ENCODE measurements at regions not wholly inside any gene's neighbourhood (a gene's known extent, or its start where the extent isn't known, plus 50 kb on each side); places are given as distances from the start of the nearest gene placed in this dataset.

DNA sequence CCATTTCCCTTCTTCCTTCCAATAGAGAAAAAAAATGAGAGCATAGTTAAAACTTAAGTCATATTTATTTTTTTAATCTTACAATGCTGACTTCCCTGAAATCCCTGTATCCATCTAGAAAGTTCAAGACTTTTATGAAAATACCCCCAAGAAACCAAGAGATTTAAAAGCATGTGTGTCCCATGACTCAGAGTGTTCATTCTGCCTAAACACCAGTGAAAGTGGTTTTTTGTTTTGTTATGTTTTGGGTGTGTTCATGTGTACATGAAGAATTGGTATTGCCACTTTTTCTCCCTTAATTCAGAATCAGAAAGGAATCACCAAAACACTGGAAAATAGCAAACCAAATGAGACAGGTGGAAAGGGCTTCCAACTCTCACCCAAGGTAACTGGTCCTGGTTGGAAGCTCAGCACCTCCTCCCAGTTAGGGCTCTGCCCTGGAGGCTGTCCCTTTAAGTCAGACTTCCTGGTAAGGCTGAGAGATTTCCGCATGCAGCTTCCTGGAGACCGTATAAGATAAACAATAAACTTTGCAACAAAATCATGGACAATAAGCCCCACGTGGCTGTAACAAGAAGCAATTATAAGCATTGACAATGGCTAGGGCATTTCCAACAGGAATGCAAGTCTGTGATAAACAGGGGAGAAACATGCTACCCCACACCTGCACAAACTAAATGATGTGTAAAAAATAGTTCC is 121.9 kb upstream of the ARHGEF3 start:
- no peak for DNase-seq

DNA sequence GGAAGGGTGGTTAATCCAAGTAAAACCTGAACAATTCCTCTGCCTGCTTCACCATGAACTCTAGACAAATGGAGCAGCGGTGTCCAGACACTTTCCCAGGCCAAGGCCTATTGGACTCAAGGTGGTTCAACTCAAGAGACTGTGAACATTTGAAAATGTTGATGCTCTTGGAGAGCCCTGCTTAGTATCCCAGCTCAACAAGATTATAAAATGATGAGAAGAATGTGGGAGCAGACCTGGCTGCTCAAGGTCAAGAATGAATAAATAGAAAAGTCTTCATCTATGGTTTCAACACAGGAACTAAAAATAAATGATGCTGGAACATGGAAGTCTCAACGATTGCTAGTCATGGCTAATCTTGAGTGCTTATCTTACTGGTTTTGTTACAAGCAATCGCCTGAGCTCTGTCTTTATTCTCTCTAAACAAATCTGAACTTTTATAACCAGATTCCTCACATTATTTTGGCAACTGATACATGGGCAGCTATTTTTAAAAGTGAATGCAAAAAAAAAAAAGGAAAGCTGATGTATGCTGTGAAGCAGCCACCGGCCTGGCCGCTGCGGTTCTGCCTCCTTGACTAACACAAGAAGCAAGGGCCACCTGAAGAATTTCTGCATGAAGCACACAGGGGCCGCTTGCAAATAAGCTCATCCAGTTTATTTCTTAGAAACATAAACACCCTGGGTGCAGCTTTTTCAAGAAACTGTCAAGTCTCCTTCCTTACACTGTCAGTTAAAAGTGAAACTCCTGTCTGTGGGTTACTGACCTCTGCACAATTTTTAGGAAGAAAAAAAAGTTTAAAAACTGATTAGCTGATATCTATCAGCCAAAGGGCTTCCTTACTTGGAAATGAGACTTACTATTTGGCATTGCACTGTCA is 120.1 kb upstream of the ARHGEF3 start:
- peak; percentile 61 for DNase-seq

DNA sequence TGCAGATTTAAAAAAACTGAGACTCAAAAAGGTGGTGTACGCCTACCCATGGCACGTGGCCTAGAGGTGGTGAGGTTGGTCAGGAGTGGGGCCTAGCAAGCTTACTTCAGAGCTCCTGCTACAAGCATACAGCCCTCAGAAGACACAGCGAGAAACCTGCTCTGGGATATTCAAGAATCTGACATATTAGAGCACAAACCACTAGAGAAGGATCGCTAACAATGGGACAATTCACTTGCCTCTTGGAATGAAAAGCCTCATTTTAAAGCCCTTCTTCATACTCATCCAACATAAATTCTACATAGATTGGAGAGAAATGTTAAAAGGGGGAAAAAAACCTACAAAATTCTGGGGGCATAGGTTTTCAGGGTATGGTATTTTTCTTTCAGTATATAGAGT is 118.0 kb upstream of the ARHGEF3 start:
- no peak for DNase-seq

DNA sequence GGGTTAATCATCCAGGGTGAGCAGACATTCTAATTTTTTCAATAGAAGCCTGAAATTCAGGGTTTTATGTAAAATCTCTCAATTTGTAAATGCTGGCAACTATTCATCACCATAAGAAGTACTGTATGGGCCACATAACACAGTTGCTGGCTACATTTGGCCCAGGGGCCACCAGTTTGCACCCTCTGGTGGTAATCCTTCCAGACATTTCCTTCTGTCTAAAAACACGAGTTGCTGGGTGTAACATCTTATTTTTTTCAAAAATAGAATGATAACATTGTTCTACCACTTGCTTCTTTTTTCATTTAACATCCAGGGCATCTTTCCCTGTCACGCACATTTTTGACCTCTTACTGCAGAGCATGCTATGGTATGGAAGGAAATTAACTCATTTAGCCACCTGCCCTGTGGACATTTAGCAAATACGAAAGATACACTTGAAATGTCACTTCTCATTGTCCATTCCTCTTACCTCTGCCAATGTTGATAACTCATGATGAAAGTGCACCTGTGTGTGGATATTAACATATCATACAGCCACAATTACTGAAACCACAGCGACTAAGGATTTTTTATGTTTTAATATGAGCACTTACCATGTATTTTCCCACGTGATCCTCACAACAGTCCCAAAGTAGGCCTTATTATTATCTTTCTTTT is 117.5 kb upstream of the ARHGEF3 start:
- DNase-seq: no peak

DNA sequence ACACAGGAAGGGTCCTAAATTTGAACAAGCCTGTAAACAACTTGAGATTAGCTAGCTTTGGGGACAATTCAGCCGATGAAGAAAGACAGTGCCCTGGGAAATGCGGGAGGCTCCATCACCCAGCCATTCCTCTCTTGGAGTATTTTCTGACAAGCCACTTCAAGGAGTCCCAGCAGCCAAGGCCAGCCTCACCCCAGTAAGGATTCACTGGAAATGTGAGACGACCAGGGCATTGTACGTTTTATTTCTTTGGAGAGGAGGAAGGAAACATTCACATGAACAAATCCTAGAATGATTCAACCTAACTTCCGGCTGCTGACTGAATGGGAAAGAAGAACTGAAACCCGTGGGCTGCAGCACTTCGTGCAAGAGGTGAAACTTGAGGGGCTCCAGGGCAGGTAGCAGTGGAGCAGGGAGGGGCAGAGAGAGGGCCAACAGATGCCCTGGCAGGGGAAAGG is 116.4 kb upstream of the ARHGEF3 start:
- no peak for DNase-seq

DNA sequence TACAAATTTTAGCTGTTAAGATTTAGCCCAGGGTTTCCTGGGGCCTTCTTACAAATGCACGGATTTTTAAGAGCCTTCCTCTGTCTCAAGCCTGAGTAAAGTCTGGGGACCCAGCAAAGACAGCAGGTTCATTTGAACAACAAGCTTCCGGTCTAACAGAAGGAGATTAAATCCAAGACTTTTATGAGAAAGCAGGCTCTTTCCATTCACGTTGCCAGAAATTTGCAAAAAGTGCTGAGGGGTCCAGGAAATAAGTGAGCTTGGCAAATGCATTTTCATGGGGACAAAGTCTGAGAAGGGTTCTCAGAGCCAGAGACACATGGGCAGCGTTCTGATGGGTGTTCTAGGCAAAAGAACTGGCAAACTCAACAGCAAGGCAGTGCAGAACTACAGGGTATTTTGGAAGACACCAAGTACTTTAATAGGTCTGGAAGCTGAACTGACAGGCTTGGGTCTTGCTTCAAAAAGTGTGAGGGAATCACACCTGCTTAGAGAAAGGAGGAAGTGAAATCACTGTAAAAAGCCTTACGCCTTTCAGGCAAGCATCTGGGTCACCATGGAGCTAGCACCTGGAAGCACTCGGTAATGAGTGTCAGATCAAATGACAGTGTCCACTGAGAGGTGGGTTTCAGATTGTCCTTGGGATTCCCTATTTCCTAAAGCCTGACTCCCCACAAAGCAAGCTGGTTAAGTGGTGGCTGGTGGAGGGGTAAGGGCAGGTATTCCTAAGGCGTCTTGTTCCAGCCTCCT is 115.8 kb upstream of the ARHGEF3 start:
- no peak for DNase-seq

DNA sequence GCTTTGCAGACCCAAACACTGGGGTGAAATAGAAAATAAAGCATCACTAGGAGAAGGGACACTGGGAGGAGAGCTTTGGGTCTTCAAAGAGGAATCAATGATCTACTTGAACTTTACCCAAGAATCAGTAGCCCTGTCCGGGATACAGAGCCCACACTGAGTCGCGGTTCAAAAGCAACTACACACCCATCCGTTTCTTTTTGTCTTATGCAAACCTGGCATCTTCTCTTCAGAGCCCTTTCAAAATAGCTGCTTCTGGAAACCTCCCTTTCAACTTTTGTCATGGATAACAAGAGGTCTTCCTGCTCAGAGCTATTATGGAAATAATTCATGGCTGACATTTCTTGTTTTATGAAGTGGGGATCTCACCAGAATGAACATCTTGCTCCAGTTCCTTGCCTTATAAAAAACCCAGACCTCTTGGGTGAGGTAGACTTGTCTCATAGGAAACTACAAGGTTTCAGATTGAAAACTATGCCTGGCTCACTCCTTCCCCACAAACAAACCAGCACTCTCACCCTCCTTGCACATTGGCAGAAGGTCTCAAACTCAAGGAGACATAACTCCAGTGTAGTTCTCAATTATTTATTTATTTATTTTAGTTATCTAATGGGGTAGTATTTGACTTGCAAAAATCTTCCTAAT is 115.1 kb upstream of the ARHGEF3 start:
- no peak for DNase-seq

DNA sequence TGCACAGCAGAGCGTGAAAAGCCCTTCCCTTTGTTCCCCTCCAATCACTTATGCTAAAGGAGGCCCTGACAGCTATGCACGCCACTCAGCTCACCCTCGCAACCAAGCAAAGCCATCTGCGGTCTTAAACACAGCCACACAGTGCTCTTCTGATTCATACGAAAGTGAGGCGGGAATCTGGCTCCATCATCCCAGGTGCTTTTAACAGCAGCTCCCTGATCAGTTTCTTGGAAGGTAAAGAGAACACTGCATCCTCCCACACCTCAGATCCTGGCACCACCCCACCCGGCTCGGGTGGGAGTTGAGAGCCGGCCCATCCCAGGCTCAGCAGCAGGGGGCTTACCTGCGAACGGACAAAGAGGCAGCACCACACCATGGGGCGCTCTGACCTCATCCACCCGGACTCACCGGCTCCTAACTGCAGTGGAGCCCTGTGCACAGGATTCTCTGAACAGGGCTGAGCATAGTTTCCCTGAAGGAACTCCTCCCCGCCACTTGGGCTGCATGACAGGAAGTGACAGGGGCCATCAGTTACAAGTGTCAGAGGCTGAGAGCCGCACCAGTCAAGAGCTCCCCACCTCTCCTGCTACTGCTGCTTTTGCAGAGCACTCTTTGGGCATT is 114.3 kb upstream of the ARHGEF3 start:
- no peak for DNase-seq

DNA sequence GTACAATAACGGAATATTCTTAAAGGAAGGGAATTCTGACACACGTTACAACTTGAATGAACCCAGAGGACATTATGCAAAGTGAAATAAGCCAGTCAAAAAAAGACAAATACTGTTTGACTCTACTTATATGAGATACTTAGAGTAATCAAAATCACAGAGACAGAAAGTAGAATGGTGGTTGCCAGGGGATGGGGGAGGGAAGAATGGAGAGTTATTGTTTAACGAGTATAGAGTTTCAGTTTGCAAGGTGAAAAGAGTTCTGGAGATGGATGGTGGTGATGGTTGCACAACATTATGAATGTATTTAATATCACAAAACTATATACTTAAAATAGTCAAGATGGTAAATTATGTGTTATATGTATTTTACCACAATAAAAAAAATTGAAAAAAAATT is 112.9 kb upstream of the ARHGEF3 start:
- DNase-seq: no peak

DNA sequence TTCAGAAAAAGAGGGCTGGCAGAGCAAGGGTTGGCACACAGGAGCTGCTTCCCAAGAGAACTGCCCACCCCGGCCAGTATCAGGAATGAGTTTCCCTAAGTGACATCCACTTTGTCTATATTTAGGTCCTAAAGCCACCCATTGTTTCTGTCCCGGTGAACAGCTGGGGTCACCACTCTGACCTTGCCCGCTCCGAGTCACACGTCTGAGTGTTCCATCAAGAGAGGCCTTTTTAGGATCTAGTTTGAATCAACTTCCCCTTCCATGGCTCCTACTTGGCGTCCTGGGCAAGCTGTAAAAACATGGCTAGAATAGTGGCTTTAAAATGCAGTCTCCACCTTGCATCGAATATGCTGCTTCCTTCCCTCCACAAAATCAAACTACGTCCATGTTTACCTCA is 109.6 kb upstream of the ARHGEF3 start:
- no peak for DNase-seq

DNA sequence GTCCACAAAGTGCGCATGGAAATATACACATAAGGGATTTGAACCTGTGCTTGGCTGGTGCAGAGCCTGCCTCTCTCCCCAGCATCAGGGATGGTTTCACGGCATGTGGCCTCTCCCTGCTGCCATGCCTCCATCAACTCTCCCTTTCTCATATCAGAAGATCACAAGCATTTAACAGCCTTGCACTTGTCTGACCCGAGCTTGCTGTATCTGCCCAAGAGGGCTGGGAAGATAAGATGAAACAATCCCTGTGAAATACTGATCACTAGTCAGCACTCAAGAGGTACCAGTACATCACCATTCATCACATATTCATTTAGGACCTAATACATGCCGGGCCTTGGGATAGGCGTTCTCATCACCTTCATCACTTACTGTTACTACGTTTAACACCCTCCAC is 107.6 kb upstream of the ARHGEF3 start:
- no peak for DNase-seq

DNA sequence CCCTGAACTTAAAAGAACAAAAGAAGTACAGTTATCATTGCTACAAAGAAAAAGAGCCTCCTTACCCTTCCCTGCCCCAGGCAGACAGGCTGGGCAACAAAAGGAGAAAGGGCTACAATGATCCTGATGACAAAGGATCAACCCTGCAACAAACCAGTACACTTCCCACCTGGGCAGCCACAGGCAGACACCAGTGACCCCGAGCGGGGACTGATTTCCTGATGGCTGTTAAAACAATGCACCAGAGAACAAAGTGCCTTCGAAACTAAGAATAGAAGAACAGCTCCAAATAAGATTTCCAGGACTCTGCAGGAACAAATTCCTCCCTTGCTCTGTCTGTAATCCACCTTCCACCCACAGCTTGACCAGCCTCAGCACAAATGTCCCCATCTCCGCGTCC is 106.3 kb upstream of the ARHGEF3 start:
- no peak for DNase-seq

DNA sequence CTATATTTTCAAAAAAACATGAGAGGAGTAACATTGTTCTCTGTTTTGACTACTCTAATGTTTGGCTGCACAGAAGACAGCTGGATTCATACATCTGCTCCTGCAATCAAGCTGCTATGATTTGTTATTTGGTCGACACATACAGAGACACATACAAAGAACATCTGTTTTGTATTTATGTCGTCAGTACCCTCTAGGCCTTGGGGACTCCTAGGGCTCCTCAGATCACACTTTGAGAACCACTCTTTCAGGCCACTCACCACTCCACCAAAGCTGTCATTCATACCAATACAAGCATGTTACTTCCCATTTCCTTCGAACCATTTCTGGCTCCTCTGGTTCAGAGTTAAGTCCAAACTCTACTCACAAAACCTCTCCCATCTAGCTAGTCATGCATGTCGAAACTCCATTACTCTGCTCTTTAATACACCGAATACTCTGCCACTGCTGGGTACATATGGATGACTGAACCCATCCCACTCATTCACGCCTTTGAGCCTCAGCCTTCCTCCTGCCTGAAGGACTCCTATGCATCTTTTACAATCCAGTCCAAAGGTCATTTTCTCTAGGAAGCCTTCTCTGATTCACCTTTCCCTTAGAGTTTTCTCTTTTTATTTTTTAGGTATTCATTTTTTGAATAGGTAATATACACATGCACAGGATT is 102.9 kb upstream of the ARHGEF3 start:
- DNase-seq: no peak

DNA sequence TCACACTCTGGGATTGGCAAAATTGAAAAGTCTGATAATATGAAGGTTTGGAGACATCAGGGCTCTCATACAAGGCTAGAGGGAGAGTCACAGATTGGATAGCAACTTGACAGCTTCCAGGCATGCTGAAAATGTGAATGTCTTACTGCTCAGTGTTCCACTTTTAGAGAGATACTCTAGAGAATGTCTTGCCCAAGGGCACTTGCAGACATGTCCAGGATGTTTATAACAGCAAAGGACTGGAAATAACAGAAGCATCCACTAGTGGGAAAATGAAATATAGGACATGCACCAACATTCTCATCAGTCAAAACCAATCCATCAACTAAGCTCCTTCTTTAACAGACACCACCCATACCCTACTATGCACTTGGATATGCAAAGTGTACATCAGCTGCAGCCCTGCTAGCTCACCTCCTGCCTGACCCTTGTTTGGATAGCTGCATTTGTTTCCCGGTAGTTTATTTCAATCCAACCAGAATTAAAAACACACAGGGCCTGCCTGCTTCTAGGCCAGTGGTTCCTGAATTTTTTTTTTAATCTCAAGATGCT is 101.6 kb upstream of the ARHGEF3 start:
- DNase-seq: no peak

DNA sequence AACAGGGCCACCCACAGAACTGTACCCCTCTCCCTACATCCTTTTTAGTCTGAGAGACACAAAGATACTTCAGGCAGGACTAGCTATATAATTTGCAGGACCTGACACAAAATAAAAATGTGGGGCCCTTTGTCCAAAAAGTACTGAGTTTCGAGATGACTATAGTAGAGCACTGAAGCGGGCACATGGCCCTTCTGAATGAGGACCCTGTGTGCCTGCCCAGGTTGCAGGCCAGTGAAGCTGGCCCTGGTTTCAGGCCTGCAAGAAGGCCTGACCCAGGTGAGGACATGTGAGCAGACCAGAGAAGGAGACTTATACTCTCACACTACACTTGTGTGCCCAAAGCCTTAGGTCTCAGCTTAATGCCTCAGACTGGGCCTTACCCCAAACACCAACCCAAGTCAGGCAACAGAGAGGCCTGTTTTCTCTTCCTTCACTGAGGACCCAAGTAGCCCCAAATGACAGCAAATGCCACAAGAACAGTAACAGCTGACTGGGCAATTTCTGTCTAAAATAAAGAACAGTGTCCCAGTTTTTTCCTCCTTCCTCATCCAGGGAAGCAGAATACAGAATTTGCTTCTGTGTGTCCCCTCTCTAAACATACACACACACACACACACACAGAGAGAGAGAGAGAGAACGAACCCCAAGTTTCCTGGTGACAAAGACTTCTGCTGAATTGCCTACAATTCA is 100.9 kb upstream of the ARHGEF3 start:
- no peak for DNase-seq

DNA sequence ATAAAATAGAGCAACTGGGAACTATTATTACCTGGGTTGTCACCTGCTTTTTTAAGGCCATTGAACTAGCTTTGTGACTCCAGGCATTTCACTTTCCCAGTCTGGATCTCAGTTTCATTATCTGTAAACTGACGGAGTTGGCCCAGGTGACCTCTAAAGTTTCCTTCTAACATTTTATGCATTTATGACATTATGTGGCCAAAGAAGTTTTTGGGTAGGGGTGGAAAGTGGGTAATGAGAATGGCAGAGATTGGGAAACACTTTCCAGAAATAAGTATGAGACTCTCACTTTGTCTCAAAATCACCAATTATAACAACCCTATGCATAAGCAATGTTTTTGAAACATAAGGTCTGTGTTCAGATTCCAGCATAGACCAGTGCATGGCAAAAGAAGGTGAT is 99.1 kb upstream of the ARHGEF3 start:
- DNase-seq: no peak

DNA sequence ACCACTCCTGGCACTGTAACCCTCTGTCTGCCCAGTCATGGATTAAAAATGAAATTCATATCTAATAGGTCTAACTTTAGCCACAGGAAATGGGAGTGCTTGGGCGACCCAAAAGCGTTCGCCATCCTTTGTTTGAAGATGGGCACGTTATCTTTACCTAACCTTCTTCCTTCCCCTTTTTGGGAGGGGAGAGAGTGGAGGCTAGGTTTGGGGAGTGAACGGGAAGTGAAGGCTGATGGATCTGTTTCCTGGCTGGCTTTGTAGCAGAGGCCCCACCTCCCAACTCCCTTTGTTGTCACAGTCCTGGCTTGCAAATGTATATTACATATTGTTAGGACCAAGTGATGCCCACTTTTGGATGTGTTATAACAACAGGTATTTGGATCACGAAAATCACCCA is 98.1 kb upstream of the ARHGEF3 start:
- DNase-seq: no peak

DNA sequence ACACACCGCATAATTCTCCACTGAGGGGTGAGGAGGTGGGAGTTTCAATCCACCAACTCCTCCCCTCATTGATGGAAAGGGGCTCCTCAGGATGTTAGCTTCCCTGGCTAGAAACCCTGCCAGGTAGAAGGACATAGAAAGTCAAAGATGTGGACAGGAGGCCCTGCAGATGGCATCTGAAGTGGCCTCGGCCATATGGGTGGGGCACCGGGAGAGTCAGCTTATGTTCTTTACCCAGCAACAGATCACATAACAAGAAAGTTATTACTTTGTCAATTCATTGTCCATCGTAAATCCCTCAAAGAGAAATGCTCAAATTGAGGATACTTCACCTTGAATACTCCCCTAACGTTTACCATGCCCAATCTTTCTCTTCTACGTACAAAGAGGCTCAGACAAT is 97.3 kb upstream of the ARHGEF3 start:
- DNase-seq: no peak

DNA sequence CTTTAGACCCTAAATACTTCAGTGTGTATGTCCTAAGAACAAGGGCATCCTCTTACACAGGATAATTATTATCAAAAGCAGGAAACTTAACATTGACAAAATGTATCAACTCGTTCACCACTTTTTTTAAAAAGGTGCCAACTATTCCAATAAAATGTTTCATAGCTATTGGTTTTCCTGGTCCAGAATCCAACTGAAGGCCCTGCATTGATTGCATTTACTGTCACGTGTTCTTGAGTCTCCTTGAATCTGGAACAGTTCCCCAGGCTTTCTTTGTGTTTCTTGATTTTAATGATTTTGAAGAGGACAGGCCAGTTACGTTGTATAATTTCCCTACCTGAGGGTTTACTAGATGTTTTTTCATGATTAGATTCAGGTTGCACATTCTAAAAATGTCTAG is 94.6 kb upstream of the ARHGEF3 start:
- DNase-seq: no peak

DNA sequence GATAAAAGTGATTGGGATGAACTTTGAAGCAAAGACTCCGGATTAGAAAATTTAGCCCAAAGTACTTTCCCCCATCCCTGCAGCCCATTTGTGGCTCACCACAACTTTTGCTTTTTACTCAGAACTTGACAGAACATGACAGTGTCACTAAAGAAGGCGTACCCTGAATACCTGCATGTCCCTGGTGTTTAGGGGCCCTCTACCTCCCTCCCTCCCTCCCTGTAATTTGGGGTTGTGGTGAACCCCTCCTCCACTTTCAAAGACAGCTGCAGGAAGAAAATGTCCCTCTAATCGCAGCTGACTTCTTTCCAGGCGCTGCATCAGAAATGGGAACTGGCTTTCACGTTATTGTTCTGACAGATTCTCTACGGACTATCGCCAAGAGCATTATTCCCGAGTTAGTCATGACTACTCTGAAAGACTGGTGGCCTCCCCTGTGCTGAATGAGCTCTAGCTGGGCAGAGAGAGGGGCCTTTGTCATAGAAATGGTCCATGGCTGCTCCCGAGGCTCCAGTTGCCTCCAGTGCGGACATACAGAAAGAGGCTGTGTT is 93.2 kb upstream of the ARHGEF3 start:
- DNase-seq: no peak

Data from OCI-M1 (cell line).